ENCODE measurements at regions not wholly inside any gene's neighbourhood (a gene's known extent, or its start where the extent isn't known, plus 50 kb on each side); places are given as distances from the start of the nearest gene placed in this dataset.

DNA sequence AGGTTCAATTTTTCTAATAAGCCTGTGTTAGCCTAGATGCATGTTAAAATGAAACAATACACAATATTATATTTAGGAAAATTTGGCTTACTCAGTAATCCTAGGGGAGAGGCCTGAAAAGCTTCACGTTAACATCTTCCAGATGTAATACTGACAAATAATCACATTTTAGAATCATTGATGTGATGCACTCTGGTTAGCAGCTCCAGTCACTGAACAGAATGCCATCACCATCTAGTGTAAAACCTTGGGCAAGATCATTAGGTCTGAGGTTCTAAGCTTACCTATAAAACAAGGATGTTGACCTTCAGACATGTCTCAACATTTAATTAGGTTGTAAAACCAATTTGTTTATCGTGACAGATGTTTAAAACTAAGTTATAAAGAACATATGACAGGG is 1704.8 kb downstream of the STIM2 start:
- ATAC-seq, result no peak
- Mint-ChIP-seq H3K27ac (no peak overlapping the region), H3K4me3 (no peak overlapping the region), H3K4me1 (no peaks in the 10 kb centered on the region), H3K9me3 (peaks cover 16% of the 10 kb centered on the region), H3K36me3 (no peaks in the 10 kb centered on the region)
- no peak for DNase-seq (ENCODE audit: low spot score in 2 of 2)

DNA sequence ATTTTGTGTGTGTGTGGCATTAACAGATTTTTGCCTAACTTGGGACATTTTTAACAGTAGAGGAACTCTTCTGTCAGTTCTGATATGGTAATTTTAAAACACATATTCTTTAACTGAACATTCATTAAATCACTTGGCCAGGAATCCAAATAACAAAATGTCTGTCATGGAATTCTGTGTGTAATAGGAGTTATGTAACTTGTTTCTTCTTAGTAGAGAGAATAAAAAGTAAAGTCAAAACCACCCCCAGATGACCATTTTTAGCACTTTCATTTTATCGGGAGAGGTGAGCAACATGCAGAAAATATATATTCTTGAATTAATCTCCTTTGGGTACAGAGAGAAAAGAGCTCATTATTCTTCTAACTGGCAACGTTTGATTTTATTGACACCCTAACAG is 1740.3 kb downstream of the STIM2 start:
- DNase-seq (ENCODE audit: low spot score in 2 of 2), result no peak
- Mint-ChIP-seq H3K9me3 (peaks cover 25% of the 10 kb centered on the region), H3K27ac (no peak overlapping the region), H3K36me3 (no peaks in the 10 kb centered on the region), H3K4me3 (no peak overlapping the region), H3K4me1 (no peaks in the 10 kb centered on the region)
- ATAC-seq, result no peak

DNA sequence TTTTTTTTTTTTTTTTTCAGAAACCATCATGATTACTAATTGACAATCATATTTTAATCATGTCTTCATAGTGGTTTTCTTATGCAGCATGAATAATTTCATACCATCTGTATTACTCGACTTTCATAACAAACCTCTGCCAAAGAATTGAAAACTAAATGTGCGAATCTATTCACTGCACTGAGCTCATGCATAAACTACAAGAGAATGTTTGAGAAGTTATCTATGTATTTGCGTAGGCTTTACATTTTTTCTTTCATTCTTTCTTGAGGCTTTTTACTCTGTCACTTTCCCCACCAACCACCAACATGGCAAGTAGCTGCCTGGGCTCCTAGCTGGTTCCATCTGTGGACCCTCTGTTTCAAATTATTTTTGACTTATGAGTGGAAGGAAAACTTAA is 1761.0 kb downstream of the STIM2 start:
- Mint-ChIP-seq H3K4me3 (no peak overlapping the region), H3K4me1 (no peaks in the 10 kb centered on the region), H3K9me3 (peaks cover 22% of the 10 kb centered on the region), H3K36me3 (no peaks in the 10 kb centered on the region), H3K27ac (no peak overlapping the region)
- ATAC-seq (no peak), DNase-seq (ENCODE audit: low spot score in 2 of 2) (no peak)

DNA sequence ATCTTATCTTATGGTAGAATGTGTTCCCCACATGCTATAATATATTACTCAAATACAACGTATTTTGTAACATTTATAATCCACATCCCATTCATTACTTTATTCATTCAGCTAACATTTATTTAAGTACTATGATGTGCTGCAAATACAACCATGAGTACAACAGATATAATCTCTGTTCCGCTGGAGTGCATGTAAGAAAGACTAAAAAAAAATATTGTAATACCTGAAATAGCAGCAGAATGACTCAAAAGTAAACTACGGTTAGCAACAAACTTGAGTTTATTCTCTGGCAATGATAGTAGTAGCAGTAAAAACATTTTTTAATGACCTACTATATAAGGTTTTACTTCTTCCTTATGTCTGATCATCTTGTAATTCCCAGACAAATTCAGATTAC is 1776.3 kb downstream of the STIM2 start:
- Mint-ChIP-seq H3K27ac (no peak overlapping the region), H3K36me3 (no peaks in the 10 kb centered on the region), H3K4me3 (no peak overlapping the region), H3K9me3 (peaks cover 8% of the 10 kb centered on the region), H3K4me1 (no peaks in the 10 kb centered on the region)
- no peak for ATAC-seq
- no peak for DNase-seq (ENCODE audit: low spot score in 2 of 2)

DNA sequence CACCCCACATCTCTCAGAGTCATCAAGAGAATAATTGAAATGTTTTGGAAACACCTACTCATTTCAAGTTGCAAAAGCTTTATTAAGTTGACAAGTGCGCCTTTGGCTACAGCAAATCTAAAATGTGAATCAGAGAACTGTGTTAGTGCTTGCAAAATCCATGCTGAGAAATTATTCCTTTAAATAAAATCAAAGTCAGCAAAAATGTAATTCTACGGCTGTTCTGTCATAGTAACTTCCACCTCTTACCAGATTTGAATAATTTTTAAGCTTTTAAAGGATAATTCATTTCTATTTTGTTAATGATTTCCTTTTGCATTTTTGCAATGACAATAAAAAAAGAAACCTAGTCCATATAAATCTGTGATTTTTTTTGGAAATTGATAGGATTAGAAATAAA is 1779.1 kb downstream of the STIM2 start:
- Mint-ChIP-seq H3K9me3 (peaks cover 5% of the 10 kb centered on the region), H3K27ac (no peak overlapping the region), H3K36me3 (no peaks in the 10 kb centered on the region), H3K4me1 (no peaks in the 10 kb centered on the region), H3K4me3 (no peak overlapping the region)
- ATAC-seq (no peak), DNase-seq (ENCODE audit: low spot score in 2 of 2) (no peak)

DNA sequence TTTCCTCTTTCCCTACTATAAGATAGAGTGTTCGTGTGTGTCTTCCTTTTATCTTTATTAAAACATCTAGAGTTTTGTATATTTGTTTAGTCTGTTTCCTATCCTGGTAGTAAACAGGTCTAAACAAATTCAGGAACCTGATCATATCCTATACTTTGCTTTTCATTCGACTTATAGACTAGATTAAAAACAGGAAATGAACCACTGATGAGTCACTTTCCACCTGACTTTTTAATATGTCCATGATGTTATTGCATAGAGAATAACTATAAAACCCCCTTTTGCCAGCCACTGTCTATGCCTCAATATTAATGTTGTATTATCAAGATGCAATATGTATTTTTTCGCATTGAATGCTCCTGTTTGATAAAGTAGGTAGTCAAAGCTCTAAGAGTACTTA is 1794.0 kb downstream of the STIM2 start:
- Mint-ChIP-seq H3K4me3 (no peak overlapping the region), H3K36me3 (peaks cover 5% of the 10 kb centered on the region), H3K9me3 (peaks cover 22% of the 10 kb centered on the region), H3K4me1 (no peaks in the 10 kb centered on the region), H3K27ac (no peak overlapping the region)
- no peak for DNase-seq (ENCODE audit: low spot score in 2 of 2)
- ATAC-seq, result no peak

DNA sequence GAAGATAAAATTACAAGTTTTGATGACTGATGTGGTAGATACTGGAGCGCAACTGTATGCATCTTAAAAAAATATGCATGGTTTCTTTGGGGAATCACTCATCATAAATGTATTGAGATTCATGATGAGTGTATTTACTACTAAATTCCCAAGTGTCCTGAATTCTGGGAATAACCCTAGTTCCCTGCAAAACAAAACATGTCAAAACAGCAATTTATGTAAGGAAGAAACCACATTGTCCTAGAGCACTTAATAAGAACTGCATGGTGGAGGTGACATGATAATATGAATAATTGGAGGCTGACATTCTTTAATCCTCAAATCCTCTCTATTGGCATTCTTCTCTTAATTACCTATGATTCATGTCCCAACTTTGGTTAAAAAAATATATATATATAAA is 1804.7 kb downstream of the STIM2 start:
- Mint-ChIP-seq H3K36me3 (no peaks in the 10 kb centered on the region), H3K27ac (no peak overlapping the region)
- no peak for DNase-seq (ENCODE audit: low spot score in 2 of 2)

DNA sequence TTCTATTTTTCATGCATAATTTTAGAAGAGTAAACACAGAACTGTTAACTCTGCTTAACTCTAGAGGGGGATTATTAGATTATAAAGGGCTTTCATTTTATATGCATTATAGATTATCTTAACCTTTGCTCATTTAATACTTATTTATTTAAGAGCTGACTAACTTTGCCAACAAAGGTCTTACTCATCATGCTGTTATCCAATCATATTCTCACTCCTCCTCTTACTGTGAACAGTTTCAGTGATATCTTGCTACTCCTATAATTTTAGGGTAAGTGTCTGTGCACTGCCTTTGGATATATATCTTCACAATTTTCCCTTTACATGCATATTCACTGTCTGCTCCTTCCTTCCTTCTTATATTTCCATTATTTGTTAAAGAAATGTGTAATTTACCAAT is 1814.9 kb downstream of the STIM2 start:
- no peaks in the 10 kb centered on the region for H3K36me3 Mint-ChIP-seq
- no peaks in the 10 kb centered on the region for H3K4me1 Mint-ChIP-seq
- ATAC-seq (no peak), DNase-seq (ENCODE audit: low spot score in 2 of 2) (no peak)
- no peak overlapping the region for H3K27ac Mint-ChIP-seq
- no peak overlapping the region for H3K4me3 Mint-ChIP-seq
- H3K9me3 Mint-ChIP-seq, result peaks cover 6% of the 10 kb centered on the region

More for the DNA sequence above, 1804.7 kb downstream of the STIM2 start:
- ATAC-seq, result no peak
- Mint-ChIP-seq H3K4me3 (no peak overlapping the region), H3K4me1 (no peaks in the 10 kb centered on the region), H3K9me3 (peaks cover 18% of the 10 kb centered on the region)

DNA sequence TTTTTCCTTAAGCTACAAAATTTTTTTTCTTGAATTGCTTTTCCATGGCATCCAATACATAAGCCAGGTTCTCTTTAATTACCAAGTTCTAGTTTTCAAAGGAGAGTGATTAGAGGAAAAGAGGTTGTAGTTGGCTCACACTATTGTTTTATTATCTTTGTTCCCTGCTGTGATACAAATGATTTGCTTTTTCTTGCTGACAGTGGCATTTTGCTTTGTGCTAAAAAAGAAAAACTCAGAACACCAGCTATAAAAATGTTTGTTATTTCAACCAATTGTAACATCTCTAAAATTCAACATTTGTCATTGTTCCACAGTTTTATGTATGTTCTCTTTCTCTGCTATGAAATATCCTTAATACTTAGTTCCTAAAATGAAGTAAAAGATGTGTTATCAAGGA is 1817.2 kb downstream of the STIM2 start:
- H3K9me3 Mint-ChIP-seq, result no peaks in the 10 kb centered on the region
- no peaks in the 10 kb centered on the region for H3K4me1 Mint-ChIP-seq
- no peak overlapping the region for H3K27ac Mint-ChIP-seq
- H3K36me3 Mint-ChIP-seq, result no peaks in the 10 kb centered on the region
- no peak overlapping the region for H3K4me3 Mint-ChIP-seq
- ATAC-seq, result no peak
- no peak for DNase-seq (ENCODE audit: low spot score in 2 of 2)

DNA sequence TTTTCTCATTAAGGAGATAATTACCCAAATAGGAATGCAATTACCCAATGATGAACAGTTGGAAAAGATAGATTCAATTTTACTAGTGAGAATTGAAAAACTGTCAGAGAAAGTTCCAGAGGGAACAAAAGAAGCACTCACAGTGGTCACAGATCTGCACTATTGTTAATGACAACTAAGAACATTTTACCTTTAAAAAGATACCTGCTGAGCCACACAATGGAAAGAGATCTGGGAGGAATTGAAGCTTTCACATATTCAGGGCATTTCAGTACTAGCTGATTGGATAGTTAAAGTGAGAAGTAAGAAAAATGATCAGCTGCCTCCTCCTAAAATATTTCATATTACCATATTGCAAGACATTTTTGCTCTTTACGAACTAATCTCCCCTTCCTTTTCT is 1822.2 kb downstream of the STIM2 start:
- H3K4me3 Mint-ChIP-seq, result no peak overlapping the region
- no peak for ATAC-seq

DNA sequence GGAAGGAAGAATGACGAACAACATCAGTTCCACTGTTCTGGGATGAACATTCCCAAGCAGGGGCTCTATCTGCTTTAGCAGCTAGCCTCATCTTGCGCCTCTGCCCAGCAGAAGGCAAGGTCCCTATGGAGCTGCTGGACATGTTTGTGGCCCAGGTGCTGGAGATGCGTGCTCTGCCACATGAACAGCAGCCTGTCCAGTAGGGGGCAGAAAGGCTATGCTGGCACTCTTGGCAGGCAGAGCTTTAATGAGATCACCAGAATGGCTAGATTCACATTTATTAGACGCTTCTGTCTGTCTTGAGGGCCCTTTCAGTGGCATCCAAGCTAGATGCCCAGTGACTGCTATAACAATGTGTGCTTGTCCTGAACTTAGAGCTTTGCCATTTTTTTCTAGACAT is 1826.0 kb downstream of the STIM2 start:
- no peaks in the 10 kb centered on the region for H3K4me1 Mint-ChIP-seq
- H3K36me3 Mint-ChIP-seq, result no peaks in the 10 kb centered on the region
- no peak overlapping the region for H3K4me3 Mint-ChIP-seq
- ATAC-seq, result no peak
- H3K9me3 Mint-ChIP-seq, result peaks cover 24% of the 10 kb centered on the region
- no peak overlapping the region for H3K27ac Mint-ChIP-seq
- no peak for DNase-seq (ENCODE audit: low spot score in 2 of 2)

More for the DNA sequence above, 1822.2 kb downstream of the STIM2 start:
- peaks cover 11% of the 10 kb centered on the region for H3K9me3 Mint-ChIP-seq
- no peak for DNase-seq (ENCODE audit: low spot score in 2 of 2)
- H3K4me1 Mint-ChIP-seq, result no peaks in the 10 kb centered on the region
- H3K27ac Mint-ChIP-seq, result no peak overlapping the region
- H3K36me3 Mint-ChIP-seq, result no peaks in the 10 kb centered on the region

DNA sequence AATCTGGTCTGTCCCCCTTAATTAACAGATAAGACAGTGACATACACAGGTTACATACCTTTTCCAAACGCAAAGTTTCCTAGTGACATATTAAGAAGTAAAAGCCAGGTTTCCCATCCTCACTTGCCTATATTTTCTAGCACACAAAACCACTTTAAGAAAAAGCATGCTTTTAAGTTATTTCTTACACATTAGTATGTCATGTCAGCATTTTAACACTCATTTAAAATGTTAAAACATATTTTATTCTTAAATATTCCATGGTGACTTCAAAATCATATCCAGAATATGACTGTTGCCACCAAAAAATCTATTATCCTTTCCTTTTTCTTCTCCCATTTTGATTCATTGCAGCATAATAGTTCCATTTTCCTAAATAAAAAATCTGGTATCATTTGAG is 1830.2 kb downstream of the STIM2 start:
- Mint-ChIP-seq H3K9me3 (peaks cover 18% of the 10 kb centered on the region), H3K4me1 (no peaks in the 10 kb centered on the region), H3K36me3 (no peaks in the 10 kb centered on the region), H3K27ac (no peak overlapping the region), H3K4me3 (no peak overlapping the region)
- no peak for ATAC-seq
- no peak for DNase-seq (ENCODE audit: low spot score in 2 of 2)

DNA sequence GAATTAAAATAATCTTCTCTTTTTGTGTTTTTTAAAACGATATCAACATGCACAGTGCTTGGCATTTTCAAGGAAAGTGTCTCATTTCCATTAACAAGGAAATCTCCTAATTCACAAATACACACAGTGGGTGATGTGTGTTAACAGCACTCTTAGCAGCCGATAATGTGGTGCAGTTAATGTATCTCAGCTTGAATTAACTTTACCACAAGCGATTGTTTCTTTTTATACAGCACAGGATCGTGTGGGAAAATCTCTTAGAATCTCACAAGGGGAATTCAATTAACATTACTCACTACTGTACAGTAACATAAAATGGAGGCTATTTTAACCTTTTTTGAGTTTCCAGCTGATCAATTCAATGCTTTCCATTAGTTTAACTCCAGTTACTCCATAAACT is 1841.9 kb downstream of the STIM2 start:
- no peak for DNase-seq (ENCODE audit: low spot score in 2 of 2)
- peaks cover 15% of the 10 kb centered on the region for H3K9me3 Mint-ChIP-seq
- H3K4me3 Mint-ChIP-seq, result no peak overlapping the region
- H3K4me1 Mint-ChIP-seq, result no peaks in the 10 kb centered on the region
- H3K36me3 Mint-ChIP-seq, result no peaks in the 10 kb centered on the region
- no peak for ATAC-seq
- H3K27ac Mint-ChIP-seq, result no peak overlapping the region

DNA sequence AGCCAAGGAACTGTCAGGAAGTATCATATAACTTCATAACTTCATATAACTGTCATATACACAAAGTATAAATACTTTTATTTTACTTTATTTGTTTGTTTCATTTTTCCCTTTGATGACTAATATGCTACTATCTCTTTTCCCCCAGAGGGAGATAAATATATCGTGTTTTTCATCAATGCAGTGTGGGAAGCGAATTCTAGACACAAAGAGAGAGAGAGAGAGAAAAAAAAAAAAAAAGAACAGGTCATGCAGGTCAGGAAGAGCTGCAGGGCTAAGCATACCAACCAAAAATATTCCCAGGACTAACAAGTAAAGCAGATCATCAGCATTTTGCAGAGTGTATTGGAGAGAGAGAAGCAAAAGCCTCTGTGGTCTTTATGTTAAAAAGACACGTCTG is 1849.2 kb downstream of the STIM2 start:
- Mint-ChIP-seq H3K9me3 (peaks cover 11% of the 10 kb centered on the region), H3K27ac (no peak overlapping the region), H3K4me3 (no peak overlapping the region), H3K4me1 (no peaks in the 10 kb centered on the region), H3K36me3 (no peaks in the 10 kb centered on the region)
- DNase-seq (ENCODE audit: low spot score in 2 of 2) (no peak), ATAC-seq (no peak)

DNA sequence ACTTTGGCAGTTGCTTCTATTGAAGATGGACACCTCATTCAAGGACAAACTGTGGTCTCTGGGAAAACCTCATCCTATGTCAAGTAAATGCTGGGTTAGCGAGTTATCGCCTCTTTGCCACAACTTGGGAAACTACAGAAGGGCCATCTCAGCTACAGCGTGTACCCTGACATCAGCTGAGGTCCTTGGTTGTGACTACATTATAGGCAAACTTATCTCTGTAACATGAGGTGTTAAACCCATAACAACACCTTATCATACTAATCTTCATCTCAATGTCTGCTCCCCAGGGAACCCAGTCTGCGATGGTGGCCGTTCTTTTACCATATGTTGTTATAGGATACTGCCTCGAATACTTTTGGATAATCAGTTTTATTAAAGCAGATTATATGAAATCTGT is 1862.7 kb downstream of the STIM2 start:
- DNase-seq (ENCODE audit: low spot score in 2 of 2) (no peak), ATAC-seq (no peak)
- H3K36me3 Mint-ChIP-seq, result no peaks in the 10 kb centered on the region
- H3K9me3 Mint-ChIP-seq, result peaks cover 24% of the 10 kb centered on the region
- no peak overlapping the region for H3K4me3 Mint-ChIP-seq
- no peaks in the 10 kb centered on the region for H3K4me1 Mint-ChIP-seq
- no peak overlapping the region for H3K27ac Mint-ChIP-seq

DNA sequence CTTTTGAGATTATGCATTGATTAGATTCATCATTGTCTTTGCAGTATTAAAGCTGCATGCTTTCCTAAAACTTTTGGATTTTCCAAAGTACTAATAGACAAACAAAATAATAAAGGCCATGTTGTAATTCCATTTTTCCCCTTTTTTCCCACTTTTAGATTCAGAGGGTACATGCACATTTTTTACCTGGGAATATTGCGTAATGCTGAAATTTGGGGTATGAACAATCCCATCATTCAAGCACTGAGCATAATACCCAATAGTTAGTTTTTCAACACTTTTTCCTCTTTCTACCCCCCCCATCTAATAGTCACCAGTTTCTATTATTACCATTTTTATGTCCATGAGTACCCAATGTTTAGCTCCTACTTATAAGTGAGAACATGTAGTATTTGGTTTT is 1863.6 kb downstream of the STIM2 start:
- ATAC-seq, result no peak
- Mint-ChIP-seq H3K27ac (no peak overlapping the region), H3K36me3 (no peaks in the 10 kb centered on the region), H3K9me3 (peaks cover 27% of the 10 kb centered on the region), H3K4me3 (no peak overlapping the region), H3K4me1 (no peaks in the 10 kb centered on the region)
- DNase-seq (ENCODE audit: low spot score in 2 of 2), result no peak

DNA sequence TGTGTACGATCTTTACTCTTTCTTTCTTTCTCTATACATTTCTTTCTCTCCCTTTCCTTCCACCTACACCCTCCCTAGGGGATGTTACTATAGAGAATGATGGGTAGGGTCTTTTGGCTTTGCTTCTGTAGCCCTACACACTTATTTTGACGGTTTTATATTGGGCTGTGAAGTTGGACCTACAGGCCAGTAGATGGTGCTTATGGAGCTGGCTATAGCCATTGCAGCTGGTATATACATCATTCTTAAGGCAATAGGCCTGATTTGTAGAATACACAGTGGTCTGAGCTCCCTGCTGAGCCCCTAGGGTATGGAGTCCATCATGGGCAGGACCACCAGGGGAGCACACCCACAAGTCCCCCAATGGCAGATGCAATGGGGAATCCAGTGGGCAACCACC is 1869.7 kb downstream of the STIM2 start:
- ATAC-seq (no peak), DNase-seq (ENCODE audit: low spot score in 2 of 2) (no peak)
- Mint-ChIP-seq H3K27ac (no peak overlapping the region), H3K4me1 (no peaks in the 10 kb centered on the region), H3K9me3 (peaks cover 21% of the 10 kb centered on the region), H3K36me3 (no peaks in the 10 kb centered on the region), H3K4me3 (no peak overlapping the region)
